Spinal cord (tissue), 9 donors: ENCODE measurements at regions not wholly inside any gene's neighbourhood (a gene's known extent, or its start where the extent isn't known, plus 50 kb on each side); places are given as distances from the start of the nearest gene placed in this dataset.
"Not testable (repeated sequence)": the region's sequence is repeated elsewhere in the genome, so short reads cannot be mapped to it uniquely, and the experiment has no call there.

ENCODE experiments used
- DNase-seq, 6 donors: peaks; one replicate each; pipeline versions ENCODE4 v3.0.0 to v3.0.0-alpha.2; 2013 to 2015; ENCODE audit warnings: low spot score in 6 of 6, low read depth in 4 of 6
- H3K27ac ChIP-seq: one replicate; pipeline ENCODE4 v1.5.1; 2013; ENCODE audit warnings: low read depth, low read length, control low read depth
- H3K27me3 ChIP-seq: one replicate; pipeline ENCODE4 v1.6.1; 2013; ENCODE audit warnings: low read length; ENCODE audit not compliant: control insufficient read depth, insufficient read depth
- H3K36me3 ChIP-seq: one replicate; pipeline ENCODE4 v1.6.1; 2013; ENCODE audit warnings: low read length; ENCODE audit not compliant: control insufficient read depth, insufficient read depth
- H3K4me1 ChIP-seq: one replicate; pipeline ENCODE4 v1.6.1; 2013; ENCODE audit warnings: low read length; ENCODE audit not compliant: control insufficient read depth, insufficient read depth
- H3K4me3 ChIP-seq: one replicate; pipeline ENCODE4 v1.5.1; 2013; ENCODE audit warnings: low read depth, low read length, control low read depth
- H3K9me3 ChIP-seq: one replicate; pipeline ENCODE4 v1.6.1; 2013; ENCODE audit warnings: low read length; ENCODE audit not compliant: control insufficient read depth, insufficient read depth
- WGBS: methylation state at CpG from one replicate; pipeline ENCODE4 v1.1.5; 2013; ENCODE audit warnings: missing lambda C conversion rate; ENCODE audit not compliant: insufficient coverage; 5-methylcytosine and 5-hydroxymethylcytosine counted together
- donor health status: healthy.

- H3K9me3 ChIP-seq: peaks cover 18% of the 10 kb centered on the region
- not testable (repeated sequence) for H3K27ac ChIP-seq, H3K4me3 ChIP-seq, H3K27me3 ChIP-seq, H3K4me1 ChIP-seq, H3K36me3 ChIP-seq, DNase-seq
- WGBS: 67% methylated on average over 14 of the region's 14 CpGs
Measured at GRCh38 chr2:89830341-89831218, 1139.1 kb downstream of the RPIA start.

- no peaks in the 10 kb centered on the region for H3K4me1 ChIP-seq
- no peak overlapping the region for H3K4me3 ChIP-seq
- H3K27ac ChIP-seq: no peak overlapping the region
- 65% methylated on average over 17 of the region's 17 CpGs for WGBS
- H3K27me3 ChIP-seq: no peaks in the 10 kb centered on the region
- peaks cover 17% of the 10 kb centered on the region for H3K9me3 ChIP-seq
- DNase-seq: no peak
- no peaks in the 10 kb centered on the region for H3K36me3 ChIP-seq
Measured at GRCh38 chr2:89831641-89832498, 1140.4 kb downstream of the RPIA start.

GRCh38 chr2:89833116-89833779, 1141.8 kb downstream of the RPIA start:
- no peak overlapping the region for H3K4me3 ChIP-seq
- no peaks in the 10 kb centered on the region for H3K4me1 ChIP-seq
- no peak for DNase-seq
- H3K27ac ChIP-seq: no peak overlapping the region
- H3K9me3 ChIP-seq: peaks cover 17% of the 10 kb centered on the region
- WGBS: 67% methylated on average over 12 of the region's 12 CpGs
- no peaks in the 10 kb centered on the region for H3K27me3 ChIP-seq
- no peaks in the 10 kb centered on the region for H3K36me3 ChIP-seq

GRCh38 chr2:89833780-89834117, 1142.3 kb downstream of the RPIA start:
- no peak overlapping the region for H3K4me3 ChIP-seq
- no peak overlapping the region for H3K27ac ChIP-seq
- no peaks in the 10 kb centered on the region for H3K27me3 ChIP-seq
- no peaks in the 10 kb centered on the region for H3K36me3 ChIP-seq
- no peaks in the 10 kb centered on the region for H3K4me1 ChIP-seq
- WGBS: 60% methylated on average over 4 of the region's 4 CpGs
- H3K9me3 ChIP-seq: peaks cover 17% of the 10 kb centered on the region
- DNase-seq: peak in 2 of 6 donors; percentile 38 to 66

GRCh38 chr2:89834306-89834705, 1142.8 kb downstream of the RPIA start:
- Histone ChIP-seq H3K36me3 (no peaks in the 10 kb centered on the region), H3K4me3 (no peak overlapping the region), H3K27me3 (no peaks in the 10 kb centered on the region), H3K27ac (no peak overlapping the region), H3K9me3 (peaks cover 17% of the 10 kb centered on the region), H3K4me1 (no peaks in the 10 kb centered on the region)
- 59% methylated on average over 7 of the region's 7 CpGs for WGBS
- no peak for DNase-seq

GRCh38 chr2:89836326-89836725, 1144.9 kb downstream of the RPIA start:
- peak in 3 of 6 donors; percentile 12 to 73 (median 58) for DNase-seq
- not testable (repeated sequence) for H3K4me3 ChIP-seq, H3K27me3 ChIP-seq, H3K4me1 ChIP-seq, H3K36me3 ChIP-seq, H3K27ac ChIP-seq
- WGBS: 65% methylated on average over 6 of the region's 6 CpGs
- peaks cover 17% of the 10 kb centered on the region for H3K9me3 ChIP-seq

GRCh38 chr2:89837962-89838625, 1146.6 kb downstream of the RPIA start:
- H3K36me3 ChIP-seq: no peaks in the 10 kb centered on the region
- WGBS: 58% methylated on average over 11 of the region's 11 CpGs
- no peak overlapping the region for H3K4me3 ChIP-seq
- no peaks in the 10 kb centered on the region for H3K27me3 ChIP-seq
- no peak for DNase-seq
- no peak overlapping the region for H3K27ac ChIP-seq
- no peaks in the 10 kb centered on the region for H3K4me1 ChIP-seq
- H3K9me3 ChIP-seq: peaks cover 13% of the 10 kb centered on the region

GRCh38 chr2:89840175-89840574, 1148.7 kb downstream of the RPIA start:
- not testable (repeated sequence) for H3K4me3 ChIP-seq, H3K27ac ChIP-seq, H3K36me3 ChIP-seq, H3K4me1 ChIP-seq, H3K27me3 ChIP-seq
- WGBS: 64% methylated on average over 9 of the region's 9 CpGs
- H3K9me3 ChIP-seq: peaks cover 13% of the 10 kb centered on the region
- DNase-seq: peak in 1 of 6 donors; percentile 48

GRCh38 chr2:89840781-89841475, 1149.5 kb downstream of the RPIA start:
- not testable (repeated sequence) for H3K4me1 ChIP-seq, H3K27ac ChIP-seq, H3K4me3 ChIP-seq, DNase-seq, H3K27me3 ChIP-seq, H3K36me3 ChIP-seq
- WGBS: 58% methylated on average over 10 of the region's 10 CpGs
- peaks cover 13% of the 10 kb centered on the region for H3K9me3 ChIP-seq
